NB4 (cell line): ENCODE measurements at regions not wholly inside any gene's neighbourhood (a gene's known extent, or its start where the extent isn't known, plus 50 kb on each side); places are given as distances from the start of the nearest gene placed in this dataset.

Source experiments
- POLR2A ChIP-seq: IDR thresholded peaks from 2 replicates; pipeline ENCODE4 v1.6.1; 2011; ENCODE audit warnings: mild to moderate bottlenecking; ENCODE audit not compliant: insufficient read length; ENCODE audit errors: extremely low read depth
- TF ChIP-seq, protein P1 (sequence below): IDR thresholded peaks from one replicate; pipeline ENCODE4 v1.5.1; 2012; ENCODE audit warnings: low read depth, low read length

DNA sequence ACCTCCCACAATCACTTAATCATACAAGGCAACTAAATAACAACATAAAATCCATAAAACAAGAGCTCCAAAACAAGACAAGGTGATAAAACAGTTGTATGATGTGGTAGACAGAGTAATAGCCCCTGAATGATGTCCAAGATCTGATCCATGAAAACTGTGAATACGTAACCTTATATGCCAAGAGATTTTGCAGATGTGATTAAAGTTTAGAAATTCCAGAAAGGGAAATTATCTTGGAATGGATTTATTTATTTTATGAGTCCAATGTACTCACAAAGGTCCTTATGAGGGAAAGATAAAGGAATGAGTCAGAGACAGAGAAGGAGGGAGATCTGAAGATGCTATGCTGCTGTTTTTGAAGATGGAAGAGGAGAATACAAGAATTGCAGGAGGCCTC is 1775.7 kb upstream of the C9orf72 start:
- TF ChIP-seq, protein P1, sequence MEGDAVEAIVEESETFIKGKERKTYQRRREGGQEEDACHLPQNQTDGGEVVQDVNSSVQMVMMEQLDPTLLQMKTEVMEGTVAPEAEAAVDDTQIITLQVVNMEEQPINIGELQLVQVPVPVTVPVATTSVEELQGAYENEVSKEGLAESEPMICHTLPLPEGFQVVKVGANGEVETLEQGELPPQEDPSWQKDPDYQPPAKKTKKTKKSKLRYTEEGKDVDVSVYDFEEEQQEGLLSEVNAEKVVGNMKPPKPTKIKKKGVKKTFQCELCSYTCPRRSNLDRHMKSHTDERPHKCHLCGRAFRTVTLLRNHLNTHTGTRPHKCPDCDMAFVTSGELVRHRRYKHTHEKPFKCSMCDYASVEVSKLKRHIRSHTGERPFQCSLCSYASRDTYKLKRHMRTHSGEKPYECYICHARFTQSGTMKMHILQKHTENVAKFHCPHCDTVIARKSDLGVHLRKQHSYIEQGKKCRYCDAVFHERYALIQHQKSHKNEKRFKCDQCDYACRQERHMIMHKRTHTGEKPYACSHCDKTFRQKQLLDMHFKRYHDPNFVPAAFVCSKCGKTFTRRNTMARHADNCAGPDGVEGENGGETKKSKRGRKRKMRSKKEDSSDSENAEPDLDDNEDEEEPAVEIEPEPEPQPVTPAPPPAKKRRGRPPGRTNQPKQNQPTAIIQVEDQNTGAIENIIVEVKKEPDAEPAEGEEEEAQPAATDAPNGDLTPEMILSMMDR, result no peak
- TF ChIP-seq POLR2A, result no peak
